Activated CD4-positive, alpha-beta memory T cell treated with anti-CD3 and anti-CD28 coated beads, Interleukin-2, amount 10 ng/mL, durations not matched to agents 7 days and 5 days (primary cell): ENCODE measurements at regions not wholly inside any gene's neighbourhood (a gene's known extent, or its start where the extent isn't known, plus 50 kb on each side); places are given as distances from the start of the nearest gene placed in this dataset.

Source experiments
- CTCF ChIA-PET: fragments of 350-600 bp; sonication (Branson Sonifier 250); formaldehyde crosslinking; loops from one replicate; lab custom pipeline; 2021; ENCODE audit warnings: antibody characterized with exemption, inconsistent platforms; lab: Charles Lee
- POLR2A ChIA-PET: fragments of 350-600 bp; sonication (Branson Sonifier 250); formaldehyde crosslinking; loops from one replicate; lab custom pipeline; 2021; ENCODE audit warnings: antibody characterized with exemption; lab: Charles Lee
- DNase-seq: peaks from one replicate; pipeline ENCODE4 v3.0.0-alpha.2; 2020
- H3K27ac Mint-ChIP-seq: one replicate; pipeline ENCODE4 v1.8.0; 2021; ENCODE audit warnings: mild to moderate bottlenecking, mixed read lengths
- H3K27me3 Mint-ChIP-seq: one replicate; pipeline ENCODE4 v1.8.0; 2021; ENCODE audit warnings: mixed read lengths
- H3K36me3 Mint-ChIP-seq: one replicate; pipeline ENCODE4 v1.8.0; 2021; ENCODE audit warnings: low read depth, mixed read lengths
- H3K4me1 Mint-ChIP-seq: one replicate; pipeline ENCODE4 v1.8.0; 2021; ENCODE audit warnings: mixed read lengths
- H3K4me3 Mint-ChIP-seq: one replicate; pipeline ENCODE4 v1.8.0; 2021; ENCODE audit warnings: mild to moderate bottlenecking, mixed read lengths
- H3K9me3 Mint-ChIP-seq: one replicate; pipeline ENCODE4 v1.8.0; 2021; ENCODE audit warnings: mixed read lengths

GRCh38 chr7:18407385-18407784 is 88.2 kb upstream of the HDAC9 start:
- POLR2A ChIA-PET = no interaction called here
- CTCF ChIA-PET = no interaction called here
- no peak overlapping the region for H3K27ac Mint-ChIP-seq
- no peak for DNase-seq
- no peak overlapping the region for H3K4me3 Mint-ChIP-seq
- H3K4me1 Mint-ChIP-seq = no peaks in the 10 kb centered on the region
- no peaks in the 10 kb centered on the region for H3K27me3 Mint-ChIP-seq
- no peaks in the 10 kb centered on the region for H3K9me3 Mint-ChIP-seq
- H3K36me3 Mint-ChIP-seq = no peaks in the 10 kb centered on the region

DNA sequence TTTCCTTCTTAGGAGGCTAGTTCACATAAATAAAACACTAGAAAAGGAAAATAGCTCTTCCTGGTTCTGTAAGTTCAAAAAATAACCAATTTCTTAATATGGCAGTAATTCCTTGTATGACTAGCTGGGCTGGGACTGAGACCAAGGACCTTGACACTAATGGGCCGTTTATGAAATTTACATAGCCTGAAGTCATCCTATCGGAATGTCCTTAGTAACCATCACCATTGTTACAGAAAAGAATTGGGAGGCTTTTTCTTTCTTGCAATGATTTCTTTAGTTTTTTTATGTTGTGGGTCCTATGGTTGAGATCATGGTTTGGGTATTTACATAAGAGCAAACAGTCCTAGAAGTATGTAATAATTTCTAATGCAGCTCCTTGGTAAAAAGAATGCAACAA is 87.1 kb upstream of the HDAC9 start:
- Mint-ChIP-seq H3K27me3 (no peaks in the 10 kb centered on the region), H3K4me3 (no peak overlapping the region), H3K4me1 (no peaks in the 10 kb centered on the region), H3K27ac (no peak overlapping the region), H3K9me3 (no peaks in the 10 kb centered on the region), H3K36me3 (no peaks in the 10 kb centered on the region)
- ChIA-PET CTCF (no interaction called here), POLR2A (no interaction called here)
- DNase-seq = no peak

DNA sequence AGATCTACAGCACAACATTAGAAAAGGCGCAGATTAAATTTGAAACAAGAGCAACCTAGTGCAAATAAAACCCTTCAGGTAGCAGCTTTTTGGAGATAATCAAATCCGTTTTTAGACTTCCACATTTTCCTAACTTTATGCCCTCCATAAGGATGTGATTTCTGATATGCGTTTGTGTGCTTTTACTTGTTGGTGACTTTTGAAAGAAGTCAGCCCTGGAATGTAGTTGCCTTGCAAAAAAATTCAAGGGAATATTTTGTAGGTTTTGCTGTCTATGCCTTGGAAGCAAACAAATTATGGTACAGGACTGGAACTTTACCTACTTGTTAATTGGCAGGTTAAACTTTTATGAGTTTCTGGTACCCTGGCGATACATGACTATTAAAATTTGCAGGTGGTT is 86.7 kb upstream of the HDAC9 start:
- no peaks in the 10 kb centered on the region for H3K36me3 Mint-ChIP-seq
- CTCF ChIA-PET = no interaction called here
- no peak overlapping the region for H3K27ac Mint-ChIP-seq
- no peaks in the 10 kb centered on the region for H3K9me3 Mint-ChIP-seq
- DNase-seq = no peak
- no peak overlapping the region for H3K4me3 Mint-ChIP-seq
- POLR2A ChIA-PET = no interaction called here
- no peaks in the 10 kb centered on the region for H3K27me3 Mint-ChIP-seq
- H3K4me1 Mint-ChIP-seq = no peaks in the 10 kb centered on the region

DNA sequence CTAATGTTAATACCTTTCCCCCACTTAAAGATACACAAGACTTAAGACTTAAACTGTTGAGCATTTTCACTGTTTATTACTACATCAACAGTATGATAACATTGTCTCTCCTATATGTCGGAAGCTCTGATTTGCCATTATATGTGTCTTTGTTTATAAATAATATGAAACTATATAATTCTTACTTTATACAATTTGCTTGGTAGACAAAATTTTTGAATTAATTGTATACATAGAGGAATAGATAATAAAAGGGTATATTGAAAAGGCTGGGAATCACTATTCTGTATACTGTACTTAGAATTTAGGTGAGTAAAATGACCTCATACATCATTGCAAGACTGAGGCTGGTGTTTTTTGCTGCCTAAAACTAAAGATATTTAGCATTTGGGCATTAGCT is 82.1 kb upstream of the HDAC9 start:
- H3K4me3 Mint-ChIP-seq = no peak overlapping the region
- H3K27ac Mint-ChIP-seq = no peak overlapping the region
- H3K9me3 Mint-ChIP-seq = no peaks in the 10 kb centered on the region
- ChIA-PET POLR2A (no interaction called here), CTCF (no interaction called here)
- no peaks in the 10 kb centered on the region for H3K4me1 Mint-ChIP-seq
- DNase-seq = no peak
- no peaks in the 10 kb centered on the region for H3K27me3 Mint-ChIP-seq
- H3K36me3 Mint-ChIP-seq = no peaks in the 10 kb centered on the region

DNA sequence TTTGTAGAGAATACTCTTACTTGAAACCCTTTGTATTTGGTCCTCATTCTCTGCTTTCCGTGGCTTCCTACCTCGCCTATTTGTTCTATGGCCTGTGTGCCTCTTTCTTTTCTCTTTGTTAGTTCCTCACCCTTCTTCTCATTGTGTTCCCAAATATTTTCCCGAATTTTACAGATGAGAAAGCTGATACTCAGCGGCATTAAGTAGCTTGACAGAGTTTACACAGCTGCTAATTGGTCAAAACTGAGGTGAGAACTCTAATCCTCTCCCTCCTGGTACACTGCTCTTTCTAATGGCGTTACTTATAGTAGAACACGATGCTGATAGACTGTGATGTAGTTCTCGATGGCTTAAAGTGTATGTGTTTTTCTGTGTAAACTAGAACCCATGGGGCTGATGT is 80.7 kb upstream of the HDAC9 start:
- H3K9me3 Mint-ChIP-seq = no peaks in the 10 kb centered on the region
- H3K36me3 Mint-ChIP-seq = no peaks in the 10 kb centered on the region
- CTCF ChIA-PET = no interaction called here
- no peaks in the 10 kb centered on the region for H3K27me3 Mint-ChIP-seq
- no peaks in the 10 kb centered on the region for H3K4me1 Mint-ChIP-seq
- no peak overlapping the region for H3K27ac Mint-ChIP-seq
- no peak overlapping the region for H3K4me3 Mint-ChIP-seq
- POLR2A ChIA-PET = no interaction called here
- no peak for DNase-seq

GRCh38 chr7:18416988-18417387 is 78.6 kb upstream of the HDAC9 start:
- CTCF ChIA-PET = no interaction called here
- H3K9me3 Mint-ChIP-seq = no peaks in the 10 kb centered on the region
- POLR2A ChIA-PET = no interaction called here
- DNase-seq = no peak
- H3K36me3 Mint-ChIP-seq = no peaks in the 10 kb centered on the region
- H3K4me1 Mint-ChIP-seq = no peaks in the 10 kb centered on the region
- H3K27me3 Mint-ChIP-seq = no peaks in the 10 kb centered on the region
- no peak overlapping the region for H3K27ac Mint-ChIP-seq
- H3K4me3 Mint-ChIP-seq = no peak overlapping the region

GRCh38 chr7:18419456-18419855 is 76.1 kb upstream of the HDAC9 start:
- POLR2A ChIA-PET = no interaction called here
- no peak overlapping the region for H3K27ac Mint-ChIP-seq
- no peaks in the 10 kb centered on the region for H3K36me3 Mint-ChIP-seq
- H3K4me3 Mint-ChIP-seq = no peak overlapping the region
- H3K9me3 Mint-ChIP-seq = no peaks in the 10 kb centered on the region
- no peak for DNase-seq
- H3K27me3 Mint-ChIP-seq = no peaks in the 10 kb centered on the region
- no peaks in the 10 kb centered on the region for H3K4me1 Mint-ChIP-seq
- CTCF ChIA-PET = no interaction called here

- no peak for DNase-seq
- H3K9me3 Mint-ChIP-seq = no peaks in the 10 kb centered on the region
- CTCF ChIA-PET = no interaction called here
- POLR2A ChIA-PET = no interaction called here
- no peaks in the 10 kb centered on the region for H3K4me1 Mint-ChIP-seq
- H3K27ac Mint-ChIP-seq = no peak overlapping the region
- no peaks in the 10 kb centered on the region for H3K27me3 Mint-ChIP-seq
- H3K4me3 Mint-ChIP-seq = no peak overlapping the region
- H3K36me3 Mint-ChIP-seq = no peaks in the 10 kb centered on the region
These were observed 75.4 kb upstream of the HDAC9 start for GRCh38 chr7:18420108-18420507.

GRCh38 chr7:18420748-18421147 is 74.8 kb upstream of the HDAC9 start:
- CTCF ChIA-PET = no interaction called here
- no peaks in the 10 kb centered on the region for H3K27me3 Mint-ChIP-seq

GRCh38 chr7:18421297-18422002 is 74.1 kb upstream of the HDAC9 start:
- no peak for DNase-seq
- POLR2A ChIA-PET = no interaction called here
- no peak overlapping the region for H3K4me3 Mint-ChIP-seq
- no peak overlapping the region for H3K27ac Mint-ChIP-seq
- H3K27me3 Mint-ChIP-seq = no peaks in the 10 kb centered on the region
- no peaks in the 10 kb centered on the region for H3K36me3 Mint-ChIP-seq
- no peaks in the 10 kb centered on the region for H3K9me3 Mint-ChIP-seq
- no peaks in the 10 kb centered on the region for H3K4me1 Mint-ChIP-seq
- CTCF ChIA-PET = no interaction called here

More at GRCh38 chr7:18420748-18421147, 74.8 kb upstream of the HDAC9 start:
- H3K4me1 Mint-ChIP-seq = no peaks in the 10 kb centered on the region
- no peak for DNase-seq
- H3K4me3 Mint-ChIP-seq = no peak overlapping the region
- H3K36me3 Mint-ChIP-seq = no peaks in the 10 kb centered on the region
- POLR2A ChIA-PET = no interaction called here
- H3K9me3 Mint-ChIP-seq = no peaks in the 10 kb centered on the region
- H3K27ac Mint-ChIP-seq = no peak overlapping the region

DNA sequence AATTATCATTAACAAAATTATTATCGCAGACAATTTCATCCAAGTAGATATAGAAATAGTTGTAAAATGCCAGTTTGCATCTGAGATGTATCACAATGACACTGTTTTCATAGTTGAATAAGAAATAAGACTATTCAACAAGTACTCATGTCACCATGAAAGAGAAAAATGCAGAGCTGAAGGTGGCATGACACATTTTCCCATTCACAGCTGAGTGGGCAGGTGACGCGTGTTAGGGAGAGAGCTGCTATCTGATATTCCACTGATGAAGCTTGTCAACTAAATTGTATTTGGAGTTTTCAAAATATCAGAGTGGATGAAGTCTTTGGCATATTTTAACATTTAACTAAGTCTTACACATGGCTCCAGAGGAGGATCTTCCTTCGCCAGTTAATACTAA is 70.3 kb upstream of the HDAC9 start:
- Mint-ChIP-seq H3K9me3 (no peaks in the 10 kb centered on the region), H3K27ac (no peak overlapping the region), H3K36me3 (no peaks in the 10 kb centered on the region), H3K27me3 (no peaks in the 10 kb centered on the region), H3K4me3 (no peak overlapping the region), H3K4me1 (no peaks in the 10 kb centered on the region)
- no peak for DNase-seq
- ChIA-PET CTCF (no interaction called here), POLR2A (no interaction called here)

DNA sequence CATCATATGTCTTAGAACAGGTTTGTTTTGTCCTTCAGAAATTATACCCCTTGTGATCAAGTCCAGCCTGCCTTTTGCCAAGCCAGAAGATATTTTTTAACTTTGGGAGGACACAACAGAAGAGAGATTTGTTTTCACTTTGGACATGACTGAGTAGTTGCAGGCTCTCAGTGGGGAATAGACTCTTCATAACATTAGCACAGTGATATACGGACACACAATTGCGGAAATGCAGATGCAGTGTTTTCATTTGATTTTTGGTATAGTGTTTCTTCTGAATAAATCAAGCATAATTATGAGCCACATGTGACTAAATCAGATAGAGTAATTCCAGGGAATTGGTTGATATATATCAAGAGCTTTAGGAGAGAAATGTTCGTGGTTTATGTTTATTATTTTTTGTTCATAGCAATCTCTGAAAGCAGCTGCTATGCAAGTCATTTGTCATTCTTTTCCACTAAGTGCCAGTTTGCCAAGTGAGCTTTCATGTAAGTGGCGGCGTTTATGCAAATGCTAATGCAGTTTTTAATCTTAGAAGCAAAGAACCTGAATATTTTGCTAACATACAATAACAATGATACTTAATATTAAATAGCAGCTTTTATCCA is 69.6 kb upstream of the HDAC9 start:
- Mint-ChIP-seq H3K4me3 (no peak overlapping the region), H3K4me1 (no peaks in the 10 kb centered on the region), H3K27me3 (no peaks in the 10 kb centered on the region), H3K36me3 (no peaks in the 10 kb centered on the region), H3K27ac (no peak overlapping the region), H3K9me3 (no peaks in the 10 kb centered on the region)
- POLR2A ChIA-PET = no interaction called here
- CTCF ChIA-PET = no interaction called here
- no peak for DNase-seq

DNA sequence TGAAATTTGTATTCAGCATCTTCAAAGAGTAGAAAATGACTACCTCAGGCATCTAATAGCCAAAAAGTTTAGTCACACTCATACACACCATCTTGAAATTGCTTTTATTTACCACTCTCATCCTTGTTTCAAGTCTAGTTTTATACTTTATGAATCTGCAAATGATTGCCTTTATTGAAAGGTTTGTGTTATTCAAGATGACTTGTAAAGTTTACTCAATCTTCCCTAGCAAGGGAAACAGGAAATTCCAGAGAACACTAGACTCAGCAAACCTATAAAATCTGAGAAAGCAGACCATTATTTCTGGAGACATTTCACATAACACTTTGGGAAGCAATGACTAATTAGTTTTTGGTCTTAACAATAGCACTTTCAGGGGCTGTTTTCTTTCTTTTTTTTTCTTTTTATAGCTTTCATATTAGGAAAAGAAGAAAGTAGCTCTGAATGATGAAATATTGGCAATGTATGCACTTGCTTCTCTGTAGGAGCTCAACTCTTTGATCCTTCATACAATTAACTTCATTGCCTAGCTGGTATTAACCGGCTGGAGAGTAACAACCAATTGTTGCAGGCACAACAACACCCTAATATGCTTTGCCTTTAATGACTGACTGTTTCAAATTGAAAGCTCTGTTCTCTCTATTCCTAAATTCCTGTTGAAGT is 68.9 kb upstream of the HDAC9 start:
- Mint-ChIP-seq H3K4me1 (no peaks in the 10 kb centered on the region), H3K36me3 (no peaks in the 10 kb centered on the region), H3K27ac (no peak overlapping the region), H3K9me3 (no peaks in the 10 kb centered on the region), H3K4me3 (no peak overlapping the region), H3K27me3 (no peaks in the 10 kb centered on the region)
- POLR2A ChIA-PET = no interaction called here
- DNase-seq = no peak
- CTCF ChIA-PET = no interaction called here

DNA sequence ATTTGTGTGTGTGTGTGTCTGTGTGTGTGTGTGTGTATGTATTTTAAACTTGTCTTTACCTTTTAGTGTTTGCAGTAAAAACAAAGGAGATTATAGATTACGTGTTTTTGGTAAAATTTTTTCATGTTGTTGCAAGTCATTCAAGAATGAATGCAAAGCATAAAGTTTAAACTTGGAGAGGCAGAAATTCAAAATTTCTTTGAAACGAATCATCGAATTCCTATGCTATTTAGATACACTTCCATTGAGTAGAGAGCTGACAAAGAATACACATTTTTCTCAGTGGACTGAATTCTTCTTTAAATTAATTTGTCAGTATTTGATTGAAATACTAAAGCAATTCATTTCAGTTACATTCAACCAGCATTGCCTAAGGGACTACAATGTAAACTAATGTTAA is 66.0 kb upstream of the HDAC9 start:
- no peak overlapping the region for H3K27ac Mint-ChIP-seq
- no peaks in the 10 kb centered on the region for H3K27me3 Mint-ChIP-seq
- CTCF ChIA-PET = no interaction called here
- no peaks in the 10 kb centered on the region for H3K9me3 Mint-ChIP-seq
- no peak for DNase-seq
- H3K36me3 Mint-ChIP-seq = no peaks in the 10 kb centered on the region
- POLR2A ChIA-PET = no interaction called here
- no peaks in the 10 kb centered on the region for H3K4me1 Mint-ChIP-seq
- no peak overlapping the region for H3K4me3 Mint-ChIP-seq
